SK-MEL-5 (cell line): ENCODE measurements at regions not wholly inside any gene's neighbourhood (a gene's known extent, or its start where the extent isn't known, plus 50 kb on each side); places are given as distances from the start of the nearest gene placed in this dataset.
"Not testable (repeated sequence)": the region's sequence is repeated elsewhere in the genome, so short reads cannot be mapped to it uniquely, and the experiment has no call there.

Experiments
- DNase-seq: peaks from one replicate; pipeline ENCODE4 v3.0.0-alpha.2; 2016; ENCODE audit warnings: low read depth, low spot score
- in situ Hi-C: cut with HindIII; loops from 2 replicates; pipeline ENCODE4 v1.10.0; 2016; ENCODE audit warnings: low sequenced_read_pairs, high pct_unique_total_duplicates, low pct_unique_long_range_greater_than_20kb

DNA sequence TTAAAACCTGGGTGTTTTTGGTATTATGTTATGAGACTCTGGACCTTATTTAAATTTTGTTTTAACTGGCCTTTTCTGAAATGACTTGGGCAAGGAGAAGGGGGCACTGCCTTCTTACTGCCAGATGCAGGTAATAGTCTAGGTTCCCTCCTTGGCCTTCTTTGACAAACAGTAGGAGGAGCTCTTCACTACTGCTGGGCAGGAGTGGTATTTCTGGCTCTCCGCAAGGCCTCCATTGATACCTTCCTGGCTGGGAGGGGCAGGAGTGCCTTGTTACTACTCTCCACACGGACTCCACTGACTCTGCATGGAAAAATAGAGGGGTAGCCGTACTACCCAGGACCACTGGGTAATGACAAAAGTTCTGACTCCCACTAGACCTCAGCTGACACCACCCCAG, 189.4 kb upstream of the NBPF12 start:
- in situ Hi-C loops, DNase-seq: not testable (repeated sequence)

- in situ Hi-C loops, DNase-seq: not testable (repeated sequence)
Measured at GRCh38 chr1:146731981-146732680, 206.0 kb upstream of the NBPF12 start.

DNA sequence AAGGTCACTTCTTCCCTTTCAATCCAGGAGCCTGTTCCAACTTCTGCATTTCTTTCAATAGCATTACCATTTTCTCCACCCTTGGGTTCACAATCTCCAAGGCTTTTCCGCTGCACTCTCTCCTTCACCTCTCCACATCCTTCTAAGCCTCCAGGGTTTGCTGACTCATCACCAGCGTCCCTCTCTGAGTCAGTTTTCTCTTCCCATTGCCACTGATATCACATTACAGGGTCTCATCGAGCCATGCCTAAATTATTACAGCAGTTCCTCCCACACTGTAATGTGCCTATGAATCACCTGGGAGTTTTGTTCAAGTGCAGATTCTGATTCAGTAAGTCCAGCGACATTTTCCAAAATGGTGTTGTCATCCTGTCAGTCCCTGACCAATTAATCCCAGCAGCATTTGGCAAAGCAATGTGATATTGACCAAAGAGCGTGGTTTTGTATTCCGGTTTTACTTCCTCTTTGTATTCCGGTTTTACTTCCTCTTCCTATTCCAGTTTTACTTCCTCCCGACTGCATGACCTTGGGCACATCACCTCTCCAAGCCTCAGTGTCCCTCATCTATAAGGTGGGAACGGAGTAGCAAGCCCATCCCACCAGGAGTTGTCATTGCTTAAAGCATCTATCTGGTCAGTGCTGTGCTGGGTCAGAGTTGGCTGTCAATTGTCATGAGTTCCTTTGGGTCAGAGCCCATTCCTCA, 208.3 kb upstream of the NBPF12 start:
- in situ Hi-C loops, DNase-seq: not testable (repeated sequence)

DNA sequence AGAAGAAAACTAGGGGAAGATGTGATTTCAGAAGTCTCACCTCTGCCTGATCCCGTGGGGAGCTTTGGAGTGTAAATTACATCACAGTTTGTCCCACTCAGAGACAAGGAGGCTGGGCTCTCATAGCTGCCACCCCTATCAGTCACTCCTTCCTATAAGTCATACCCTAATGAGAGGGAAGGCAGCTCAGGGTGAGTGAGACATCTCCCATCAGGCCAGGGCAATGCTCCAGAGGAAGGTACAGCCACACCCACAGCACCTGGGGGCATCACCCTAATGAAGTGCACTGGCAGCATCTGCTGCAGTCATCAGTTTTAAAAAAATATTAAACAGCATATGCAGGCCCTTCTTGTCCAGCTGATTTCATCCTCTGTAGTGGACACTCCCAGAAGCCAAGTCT, 223.1 kb upstream of the NBPF12 start:
- in situ Hi-C loops, DNase-seq: not testable (repeated sequence)

GRCh38 chr1:146710838-146711521, 227.1 kb upstream of the NBPF12 start:
- in situ Hi-C loops, result not testable (repeated sequence)
- peak; percentile 65 for DNase-seq

DNA sequence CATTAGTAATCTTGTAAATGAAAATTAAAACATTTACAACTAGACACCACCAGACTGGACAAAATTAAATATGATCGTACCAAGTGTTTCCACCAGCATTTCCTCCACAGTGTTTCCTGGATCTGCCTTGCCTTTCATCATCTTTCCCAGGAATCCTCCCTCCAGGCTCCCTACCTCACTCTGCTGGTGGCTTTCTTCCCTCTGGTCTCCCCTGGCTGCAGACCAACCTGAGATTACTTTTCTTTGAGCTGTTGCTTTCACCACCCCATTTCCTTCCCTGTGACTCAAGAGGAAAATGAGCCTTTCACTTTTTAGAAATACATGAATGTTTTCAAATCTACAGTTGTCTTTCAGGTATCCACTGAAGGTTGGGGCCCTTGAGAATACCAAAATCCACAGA, 228.8 kb upstream of the NBPF12 start:
- in situ Hi-C loops, DNase-seq: not testable (repeated sequence)

GRCh38 chr1:146704162-146704724, 233.9 kb upstream of the NBPF12 start:
- in situ Hi-C loops, result not testable (repeated sequence)

DNA sequence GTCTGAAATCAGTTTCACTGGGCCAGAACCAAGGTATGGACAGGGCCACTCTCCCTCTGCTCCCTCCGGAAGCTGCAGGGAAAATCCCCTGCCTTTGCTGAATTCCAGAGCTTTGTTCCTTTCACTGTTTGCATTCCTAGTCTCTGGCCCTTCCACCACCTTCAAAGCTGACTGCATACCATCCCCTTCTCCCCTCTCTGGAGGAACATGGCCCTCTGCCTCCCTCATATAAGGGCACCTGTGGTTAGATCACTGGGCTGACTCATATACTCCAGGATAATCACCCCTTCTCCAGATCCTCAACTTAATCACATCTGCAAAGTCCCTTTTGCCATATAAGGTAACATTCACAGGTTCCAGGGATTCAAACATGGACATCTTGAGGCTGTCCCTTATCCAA, 236.8 kb upstream of the NBPF12 start:
- in situ Hi-C loops, DNase-seq: not testable (repeated sequence)

More at GRCh38 chr1:146704162-146704724, 233.9 kb upstream of the NBPF12 start:
- DNase-seq, result not testable (repeated sequence)

- in situ Hi-C loops, result not testable (repeated sequence)
Measured at GRCh38 chr1:146695388-146695787, 242.7 kb upstream of the NBPF12 start.

DNA sequence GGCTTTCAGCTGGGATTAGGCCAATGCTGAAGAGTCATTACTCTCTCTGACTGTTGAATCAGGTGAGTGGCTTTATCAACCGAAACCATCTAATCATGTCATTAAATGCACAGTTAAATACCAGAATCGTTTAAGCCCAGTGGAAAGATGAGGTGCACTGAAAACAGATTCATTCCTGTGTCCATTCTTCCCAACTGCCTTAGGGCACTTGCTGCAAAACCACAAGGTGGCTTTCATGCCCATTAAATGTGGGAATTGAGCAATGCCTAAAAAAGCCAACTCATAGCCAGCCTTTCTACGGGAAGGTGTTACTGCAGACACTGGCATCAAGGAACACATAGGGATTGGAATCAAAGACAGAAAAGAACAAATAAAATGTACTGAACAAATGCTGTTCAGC, 246.3 kb upstream of the NBPF12 start:
- in situ Hi-C loops, DNase-seq: not testable (repeated sequence)

More at GRCh38 chr1:146695388-146695787, 242.7 kb upstream of the NBPF12 start:
- not testable (repeated sequence) for DNase-seq

- in situ Hi-C loops, result not testable (repeated sequence)
- DNase-seq, result peak; percentile 39
Measured at GRCh38 chr1:146688893-146689292, 249.2 kb upstream of the NBPF12 start.

DNA sequence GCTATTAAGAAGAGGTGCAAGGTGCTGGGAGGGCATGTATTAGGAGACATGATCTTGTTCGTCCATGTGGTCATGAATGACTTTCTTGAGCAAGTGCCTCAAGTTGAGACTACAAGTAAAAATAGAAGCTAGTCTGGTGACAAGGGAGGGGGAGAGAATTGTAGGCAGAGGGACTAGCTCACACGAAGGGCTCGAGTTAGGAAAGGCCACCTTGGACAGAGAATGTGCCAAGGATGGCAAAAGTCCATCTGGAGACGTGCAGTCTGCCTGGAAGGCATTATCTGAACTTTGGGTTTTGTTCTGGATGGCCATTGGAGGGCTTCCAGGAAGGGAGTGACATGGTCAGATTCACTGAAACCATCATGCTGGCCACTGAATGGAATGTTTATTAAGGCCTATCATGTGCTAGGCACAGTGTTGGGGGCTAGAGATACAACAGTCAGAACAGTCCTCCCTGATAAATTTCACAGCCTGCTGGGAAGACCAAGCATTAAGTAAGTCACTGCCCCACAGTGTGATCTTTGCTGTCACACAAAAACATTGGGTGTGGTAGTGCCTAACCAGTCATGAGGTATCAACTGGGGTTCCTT, 251.3 kb upstream of the NBPF12 start:
- DNase-seq, in situ Hi-C loops: not testable (repeated sequence)

- DNase-seq, in situ Hi-C loops: not testable (repeated sequence)
Measured at GRCh38 chr1:146683126-146683429, 255.0 kb upstream of the NBPF12 start.

- in situ Hi-C loops, DNase-seq: not testable (repeated sequence)
Measured at GRCh38 chr1:146682227-146683125, 255.6 kb upstream of the NBPF12 start.

DNA sequence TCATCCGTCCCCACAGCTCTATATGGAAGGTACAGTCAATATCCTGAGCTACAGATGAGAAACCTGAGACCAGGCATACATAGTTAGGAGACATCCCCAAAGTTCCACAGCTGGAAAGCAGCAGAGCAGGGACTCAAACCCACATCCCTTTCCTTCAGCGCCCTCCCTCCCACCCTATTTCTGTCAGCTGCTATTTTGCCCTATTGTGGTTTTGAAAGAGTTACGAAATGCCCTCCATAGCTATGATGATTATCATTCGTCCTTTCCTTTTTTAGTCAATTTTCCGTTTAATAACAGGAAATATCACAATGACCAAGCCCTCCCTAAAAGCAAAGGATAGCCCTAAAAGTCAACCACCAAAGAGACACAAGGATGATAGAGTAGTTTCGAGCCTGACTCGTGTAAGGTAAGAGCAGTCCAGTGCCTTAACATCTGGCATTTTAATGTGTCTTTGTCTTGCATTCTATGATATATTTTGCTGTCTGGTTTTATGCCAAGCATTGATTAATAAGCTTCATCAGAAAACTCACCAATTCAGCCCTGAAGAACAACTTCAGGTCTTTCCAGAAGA, 264.3 kb upstream of the NBPF12 start:
- DNase-seq, in situ Hi-C loops: not testable (repeated sequence)

DNA sequence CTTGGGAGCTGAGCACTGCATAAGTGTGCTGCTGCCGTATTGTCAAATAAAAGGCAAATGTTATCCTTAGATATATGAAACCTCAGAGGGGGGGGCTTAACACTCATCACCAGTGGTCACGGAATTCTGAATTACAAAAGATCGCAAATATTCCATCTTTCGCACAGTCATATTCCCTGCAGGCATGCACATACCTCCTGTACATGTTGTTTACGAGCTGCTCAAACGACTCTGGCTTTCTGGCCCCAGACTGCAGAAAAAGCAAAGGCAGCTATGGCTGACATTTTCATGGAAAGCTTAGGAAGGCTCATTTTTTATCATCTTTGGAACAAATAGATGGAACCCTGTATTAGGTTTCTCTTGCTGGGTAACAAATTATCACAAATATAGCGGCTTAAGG, 265.5 kb upstream of the NBPF12 start:
- DNase-seq, in situ Hi-C loops: not testable (repeated sequence)
